ENCODE measurements at regions not wholly inside any gene's neighbourhood (a gene's known extent, or its start where the extent isn't known, plus 50 kb on each side); places are given as distances from the start of the nearest gene placed in this dataset.

GRCh38 chr2:64205415-64205814 is 61.2 kb upstream of the PELI1 start:
- no peak for TF ChIP-seq CTCF (IDR thresholded peaks at IDR 0.05; ENCODE audit: borderline replicate concordance, control extremely low read depth, extremely low read depth, insufficient read depth, missing control alignments)
- in situ Hi-C loops (cut with MboI; ENCODE audit: low sequenced_read_pairs, unreplicated experiment), result no loop called here
- no peak for DNase-seq (ENCODE audit: low spot score)

- DNase-seq (ENCODE audit: low spot score), result peak; percentile 33
- in situ Hi-C loops (cut with MboI; ENCODE audit: low sequenced_read_pairs, unreplicated experiment), result no loop called here
- no peak for TF ChIP-seq CTCF (IDR thresholded peaks at IDR 0.05; ENCODE audit: borderline replicate concordance, control extremely low read depth, extremely low read depth, insufficient read depth, missing control alignments)
These were observed 63.4 kb upstream of the PELI1 start for GRCh38 chr2:64207573-64207972.

GRCh38 chr2:64210816-64211215 is 66.6 kb upstream of the PELI1 start:
- in situ Hi-C loops (cut with MboI; ENCODE audit: low sequenced_read_pairs, unreplicated experiment), result no loop called here
- no peak for DNase-seq (ENCODE audit: low spot score)
- no peak for TF ChIP-seq CTCF (IDR thresholded peaks at IDR 0.05; ENCODE audit: borderline replicate concordance, control extremely low read depth, extremely low read depth, insufficient read depth, missing control alignments)

- no peak for DNase-seq (ENCODE audit: low spot score)
- in situ Hi-C loops (cut with MboI; ENCODE audit: low sequenced_read_pairs, unreplicated experiment), result no loop called here
- TF ChIP-seq CTCF (IDR thresholded peaks at IDR 0.05; ENCODE audit: borderline replicate concordance, control extremely low read depth, extremely low read depth, insufficient read depth, missing control alignments), result no peak
These were observed 67.2 kb upstream of the PELI1 start for GRCh38 chr2:64211276-64211921.

DNA sequence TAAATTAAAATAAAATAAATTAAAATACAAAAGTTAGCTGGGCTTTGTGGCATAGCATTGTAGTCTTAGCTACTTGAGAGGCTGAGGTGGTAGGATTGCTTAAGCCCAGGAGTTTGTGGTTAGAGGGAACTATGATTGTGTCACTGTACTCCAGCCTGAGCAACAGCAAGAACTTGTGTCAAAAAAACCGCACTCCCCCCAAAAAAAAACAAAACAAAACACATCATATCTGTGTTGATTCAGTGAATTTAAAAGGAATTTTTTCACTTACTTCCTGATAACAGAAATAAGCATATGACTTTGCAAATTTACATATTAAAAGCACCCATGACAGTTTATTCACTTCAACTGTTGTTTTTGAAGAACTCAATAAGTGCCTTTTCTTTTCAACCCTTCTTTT is 68.1 kb upstream of the PELI1 start:
- in situ Hi-C loops (cut with MboI; ENCODE audit: low sequenced_read_pairs, unreplicated experiment), result no loop called here
- no peak for TF ChIP-seq CTCF (IDR thresholded peaks at IDR 0.05; ENCODE audit: borderline replicate concordance, control extremely low read depth, extremely low read depth, insufficient read depth, missing control alignments)
- no peak for DNase-seq (ENCODE audit: low spot score)

GRCh38 chr2:64212801-64213321 is 68.6 kb upstream of the PELI1 start:
- TF ChIP-seq CTCF (IDR thresholded peaks at IDR 0.05; ENCODE audit: borderline replicate concordance, control extremely low read depth, extremely low read depth, insufficient read depth, missing control alignments), result no peak
- in situ Hi-C loops (cut with MboI; ENCODE audit: low sequenced_read_pairs, unreplicated experiment), result no loop called here
- DNase-seq (ENCODE audit: low spot score), result peak; percentile 33

Data from GM13976 (cell line).